ENCODE measurements at regions not wholly inside any gene's neighbourhood (a gene's known extent, or its start where the extent isn't known, plus 50 kb on each side); places are given as distances from the start of the nearest gene placed in this dataset.

DNA sequence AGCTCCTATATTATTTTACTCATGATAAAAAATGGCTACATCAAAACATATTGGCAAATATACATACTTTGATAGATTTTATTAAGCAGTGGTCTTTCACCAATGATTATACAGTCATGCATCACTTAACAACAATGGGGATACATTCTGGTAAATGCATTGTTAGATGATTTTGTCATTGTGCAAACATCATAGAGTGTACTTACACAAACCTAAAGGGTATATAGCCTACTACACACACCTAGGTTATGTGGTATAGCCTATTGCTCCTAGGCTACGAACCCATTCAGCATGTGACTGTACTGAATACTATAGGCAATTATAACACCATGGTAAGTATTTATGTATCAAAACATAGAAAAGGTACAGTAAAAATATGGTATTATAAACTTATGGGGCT is 98.9 kb upstream of the IL6 start:
- intact Hi-C loops (cut with DNase I): loop anchor here (5.0 kb wide), 1 partner anchor 66 kb away; no protein-coding TSS in a partner anchor
- no peak for TF ChIP-seq CTCF (IDR thresholded peaks at IDR 0.05)
- H3K36me3 ChIP-seq: no peaks in the 10 kb centered on the region
- peaks cover 0 to 12% of the 10 kb centered on the region in 2 donors for H3K4me1 ChIP-seq
- no peak overlapping the region for H3K27ac ChIP-seq
- no peaks in the 10 kb centered on the region for H3K9me3 ChIP-seq
- DNase-seq (ENCODE audit: low spot score in 2 of 2): no peak
- no peak overlapping the region for H3K4me3 ChIP-seq
- no peaks in the 10 kb centered on the region for H3K27me3 ChIP-seq

DNA sequence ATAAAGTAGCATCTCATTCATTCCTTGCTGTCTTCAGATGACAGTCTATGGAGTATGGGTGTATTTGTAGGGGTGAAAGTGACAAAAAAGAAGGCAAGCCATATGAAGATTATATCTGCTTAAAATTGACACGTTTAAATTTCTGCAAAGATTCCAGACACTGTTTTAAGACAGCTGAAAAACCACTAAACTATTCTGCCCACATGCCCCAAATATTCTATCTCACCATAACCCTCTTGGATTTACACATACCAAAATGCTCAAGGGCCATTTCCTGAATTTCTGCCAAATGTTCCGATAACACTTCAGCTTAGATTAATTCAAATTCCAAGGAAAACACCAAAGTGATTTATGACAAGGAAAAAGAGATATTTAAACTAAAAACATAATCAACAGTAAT is 99.9 kb upstream of the IL6 start:
- H3K4me1 ChIP-seq: peaks cover 0 to 5% of the 10 kb centered on the region in 2 donors
- no peak overlapping the region for H3K27ac ChIP-seq
- no peaks in the 10 kb centered on the region for H3K27me3 ChIP-seq
- H3K36me3 ChIP-seq: no peaks in the 10 kb centered on the region
- TF ChIP-seq CTCF (IDR thresholded peaks at IDR 0.05): no peak
- H3K9me3 ChIP-seq: no peaks in the 10 kb centered on the region
- H3K4me3 ChIP-seq: no peak overlapping the region
- no peak for DNase-seq (ENCODE audit: low spot score in 2 of 2)
- intact Hi-C loops (cut with DNase I): loop anchor here (5.0 kb wide), 1 partner anchor 65 kb away; no protein-coding TSS in a partner anchor

DNA sequence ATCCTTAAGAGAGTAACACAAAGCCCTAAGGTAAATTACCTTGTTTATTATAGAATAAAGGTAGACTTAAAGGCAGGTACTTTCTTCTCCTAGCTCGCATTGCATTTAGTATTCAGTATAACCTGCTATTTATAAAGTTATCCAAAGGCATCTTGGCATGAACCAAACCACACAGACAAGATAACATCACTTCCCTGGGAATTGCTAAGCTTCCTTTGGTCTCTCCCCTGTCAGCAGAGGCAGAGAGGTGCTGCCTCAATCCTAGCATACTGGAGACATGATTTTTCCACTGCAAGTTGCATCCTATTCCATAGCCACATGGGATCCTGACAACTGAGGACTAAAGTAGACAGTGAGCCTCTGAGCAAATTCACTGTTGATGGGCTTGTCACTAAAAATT is 101.7 kb upstream of the IL6 start:
- no peak overlapping the region for H3K27ac ChIP-seq
- DNase-seq (ENCODE audit: low spot score in 2 of 2): no peak
- intact Hi-C loops (cut with DNase I): loop anchor here (5.0 kb wide), 1 partner anchor 63 kb away; no protein-coding TSS in a partner anchor
- no peak for TF ChIP-seq CTCF (IDR thresholded peaks at IDR 0.05)
- H3K27me3 ChIP-seq: no peaks in the 10 kb centered on the region
- H3K9me3 ChIP-seq: no peaks in the 10 kb centered on the region
- no peaks in the 10 kb centered on the region for H3K4me1 ChIP-seq
- no peak overlapping the region for H3K4me3 ChIP-seq
- H3K36me3 ChIP-seq: no peaks in the 10 kb centered on the region

- H3K9me3 ChIP-seq: no peaks in the 10 kb centered on the region
- no peaks in the 10 kb centered on the region for H3K27me3 ChIP-seq
- no peak for DNase-seq (ENCODE audit: low spot score in 2 of 2)
- no peaks in the 10 kb centered on the region for H3K4me1 ChIP-seq
- H3K36me3 ChIP-seq: no peaks in the 10 kb centered on the region
- intact Hi-C loops (cut with DNase I): loop anchor here (5.0 kb wide), 1 partner anchor 62 kb away; no protein-coding TSS in a partner anchor
- no peak overlapping the region for H3K27ac ChIP-seq
- H3K4me3 ChIP-seq: no peak overlapping the region
- TF ChIP-seq CTCF (IDR thresholded peaks at IDR 0.05): no peak
Observed at GRCh38 chr7:22624781-22625180, 102.2 kb upstream of the IL6 start.

DNA sequence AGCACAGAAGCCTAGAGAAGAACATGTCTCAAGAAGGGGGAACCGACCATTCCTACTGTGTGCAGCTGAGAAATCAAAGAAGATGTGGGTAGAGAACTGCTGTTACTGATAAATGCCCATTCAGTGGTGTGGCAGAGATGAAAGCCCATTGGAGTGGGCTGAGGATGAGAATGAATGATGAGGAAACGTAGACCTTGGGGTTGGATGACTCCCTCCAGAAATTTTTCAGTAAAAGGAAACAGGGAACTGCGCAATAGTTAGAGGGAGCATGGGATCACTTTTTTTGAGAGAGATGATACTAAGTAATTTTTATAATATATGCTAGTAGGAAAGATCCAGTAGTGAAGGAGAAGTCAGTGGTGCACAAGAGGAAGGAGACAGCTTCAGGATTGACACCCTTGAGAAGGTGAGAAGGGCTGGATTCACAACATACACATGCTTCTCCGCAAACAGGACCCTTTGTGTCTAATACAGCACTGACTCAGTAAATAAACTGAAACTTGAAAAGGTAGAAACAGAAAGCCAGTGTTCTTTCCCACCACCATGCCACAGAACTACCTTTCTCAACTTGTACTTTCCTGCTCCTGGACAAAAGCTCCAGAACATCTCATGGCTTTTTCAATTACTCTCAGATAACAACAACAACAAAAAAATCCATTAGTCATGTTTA is 104.7 kb upstream of the IL6 start:
- H3K4me1 ChIP-seq: no peaks in the 10 kb centered on the region
- peaks cover 0 to 5% of the 10 kb centered on the region in 2 donors for H3K9me3 ChIP-seq
- H3K27me3 ChIP-seq: no peaks in the 10 kb centered on the region
- no peak overlapping the region for H3K4me3 ChIP-seq
- intact Hi-C loops (cut with DNase I): no loop called here
- H3K36me3 ChIP-seq: no peaks in the 10 kb centered on the region
- no peak for DNase-seq (ENCODE audit: low spot score in 2 of 2)
- no peak overlapping the region for H3K27ac ChIP-seq
- TF ChIP-seq CTCF (IDR thresholded peaks at IDR 0.05): no peak
